Sigmoid colon (tissue), 3 donors: ENCODE measurements at regions not wholly inside any gene's neighbourhood (a gene's known extent, or its start where the extent isn't known, plus 50 kb on each side); places are given as distances from the start of the nearest gene placed in this dataset.

Experiments used
- CTCF ChIP-seq, 4 experiments: fragments of 450-650 bp in 3 of 4; fragments of 200-600 bp in 1 of 4; IDR thresholded peaks; one replicate each; pipeline ENCODE4 v1.5.1; 2016 to 2019; ENCODE audit warnings: antibody characterized with exemption in 4 of 4, mild to moderate bottlenecking in 3 of 4, moderate library complexity in 2 of 4
- POLR2A ChIP-seq, 2 donors: fragments of 450-650 bp; IDR thresholded peaks; one replicate each; pipeline ENCODE4 v1.6.1; 2016; ENCODE audit warnings: antibody characterized with exemption in 2 of 2, mild to moderate bottlenecking in 2 of 2, moderate library complexity in 2 of 2

GRCh38 chr10:60644436-60645130 lies 133.7 kb upstream of the CDK1 start:
- TF ChIP-seq CTCF (IDR thresholded peaks at IDR 0.05) (no peak), POLR2A (IDR thresholded peaks at IDR 0.05) (no peak)
